ENCODE measurements at regions not wholly inside any gene's neighbourhood (a gene's known extent, or its start where the extent isn't known, plus 50 kb on each side); places are given as distances from the start of the nearest gene placed in this dataset.

DNA sequence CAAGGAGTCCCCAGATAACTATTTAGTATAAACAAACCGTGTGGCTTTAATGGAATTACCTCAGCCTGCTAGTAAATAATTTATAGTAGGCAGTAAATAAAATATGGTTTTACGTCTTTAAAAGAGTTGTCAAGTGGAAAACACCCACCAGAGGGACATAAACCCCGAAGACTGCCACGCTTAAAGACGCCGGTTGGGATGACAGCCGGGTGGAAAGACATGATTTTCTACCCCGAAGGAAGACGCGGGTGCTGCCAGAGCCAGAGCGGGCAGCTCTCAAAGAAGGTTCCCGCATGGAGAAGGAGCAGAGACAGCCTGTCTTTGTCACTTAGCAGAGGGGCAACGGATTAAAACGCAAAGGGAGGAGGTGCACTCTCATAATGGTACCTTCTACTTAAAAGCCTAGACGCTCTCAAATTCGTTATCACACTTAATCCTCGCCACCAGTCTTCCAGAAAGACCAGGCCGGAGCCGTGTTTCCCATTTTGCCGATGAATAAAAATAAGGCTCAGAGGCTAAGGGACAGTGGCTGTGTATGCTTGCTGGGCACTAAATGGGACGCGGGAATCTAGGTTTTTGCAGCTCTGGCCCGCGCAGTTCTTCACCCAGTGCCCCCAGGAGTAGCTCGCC is 140.5 kb upstream of the ZIC3 start:
- no peak overlapping the region for H3K27ac Mint-ChIP-seq
- no peak overlapping the region for H3K4me3 Mint-ChIP-seq
- no peak for DNase-seq (ENCODE audit: low spot score in 2 of 2)
- no peaks in the 10 kb centered on the region for H3K36me3 Mint-ChIP-seq
- H3K4me1 Mint-ChIP-seq, result no peaks in the 10 kb centered on the region
- H3K9me3 Mint-ChIP-seq, result no peaks in the 10 kb centered on the region
- no peak for ATAC-seq (ENCODE audit: low read depth)
- peaks cover 4% of the 10 kb centered on the region for H3K27me3 Mint-ChIP-seq

DNA sequence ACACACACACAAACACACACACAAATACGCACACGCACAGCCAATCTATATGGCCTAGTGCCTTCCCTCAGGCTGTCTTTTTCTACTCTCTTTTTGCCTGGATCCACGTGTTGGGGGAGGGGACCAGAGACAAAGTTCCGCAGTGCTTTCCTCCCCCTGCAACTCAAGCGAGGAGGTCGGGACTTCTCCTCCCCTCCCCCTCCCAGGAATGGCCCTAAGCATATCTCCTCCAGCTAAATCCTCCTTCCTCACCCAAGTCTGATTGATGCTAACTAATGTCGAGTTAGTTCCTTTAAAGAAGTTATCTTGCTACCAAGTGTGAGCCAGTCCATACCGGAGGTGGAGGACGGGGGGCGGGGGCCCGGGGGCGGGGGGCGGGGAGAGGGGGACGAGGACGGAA is 141.2 kb upstream of the ZIC3 start:
- Mint-ChIP-seq H3K27me3 (peaks cover 4% of the 10 kb centered on the region), H3K9me3 (no peaks in the 10 kb centered on the region), H3K4me1 (no peaks in the 10 kb centered on the region), H3K36me3 (no peaks in the 10 kb centered on the region), H3K4me3 (no peak overlapping the region), H3K27ac (no peak overlapping the region)
- no peak for ATAC-seq (ENCODE audit: low read depth)
- no peak for DNase-seq (ENCODE audit: low spot score in 2 of 2)

DNA sequence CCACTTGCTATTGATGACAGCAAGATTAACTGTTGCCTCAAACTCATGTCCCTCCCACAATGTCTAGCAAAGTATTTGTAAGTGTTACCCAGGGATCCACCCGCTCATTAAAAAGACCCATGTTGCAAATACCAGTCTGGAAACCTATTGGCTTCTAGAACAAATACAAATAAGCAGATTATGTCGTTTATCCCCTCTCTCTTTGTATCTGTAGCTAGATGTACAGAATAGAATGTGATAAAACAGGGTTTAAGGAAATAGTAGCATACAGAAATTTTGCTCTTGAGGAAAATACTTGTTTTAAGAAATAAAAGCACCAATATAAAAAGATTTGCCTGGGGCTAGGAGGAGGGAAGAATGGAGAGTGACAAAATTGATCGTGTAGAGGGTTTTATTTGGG is 142.7 kb upstream of the ZIC3 start:
- H3K36me3 Mint-ChIP-seq, result no peaks in the 10 kb centered on the region
- no peaks in the 10 kb centered on the region for H3K9me3 Mint-ChIP-seq
- DNase-seq (ENCODE audit: low spot score in 2 of 2) (no peak), ATAC-seq (ENCODE audit: low read depth) (no peak)
- H3K27ac Mint-ChIP-seq, result no peak overlapping the region
- peaks cover 4% of the 10 kb centered on the region for H3K27me3 Mint-ChIP-seq
- no peak overlapping the region for H3K4me3 Mint-ChIP-seq
- no peaks in the 10 kb centered on the region for H3K4me1 Mint-ChIP-seq

DNA sequence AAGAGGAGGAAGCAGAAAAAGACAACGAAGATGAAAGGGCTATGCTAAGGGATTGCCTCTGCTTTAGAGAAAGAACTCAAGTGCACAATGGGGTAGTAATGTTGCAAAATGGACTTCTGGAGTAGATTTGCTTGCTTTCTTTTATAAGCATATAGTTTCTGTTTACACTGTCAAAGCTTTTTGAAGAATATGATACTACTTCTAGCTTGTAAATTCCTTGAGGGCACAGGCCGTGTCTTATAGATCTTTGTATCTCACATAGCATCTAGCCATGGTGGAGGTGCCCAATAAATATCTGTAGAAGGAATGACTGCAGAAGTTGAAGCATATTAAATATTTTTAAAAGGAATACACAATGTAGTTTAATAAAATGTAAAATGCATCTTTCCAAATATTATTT is 147.8 kb upstream of the ZIC3 start:
- DNase-seq (ENCODE audit: low spot score in 2 of 2), result no peak
- H3K27me3 Mint-ChIP-seq, result peaks cover 1% of the 10 kb centered on the region
- no peak overlapping the region for H3K27ac Mint-ChIP-seq
- no peak for ATAC-seq (ENCODE audit: low read depth)
- no peaks in the 10 kb centered on the region for H3K36me3 Mint-ChIP-seq
- no peak overlapping the region for H3K4me3 Mint-ChIP-seq
- no peaks in the 10 kb centered on the region for H3K4me1 Mint-ChIP-seq
- no peaks in the 10 kb centered on the region for H3K9me3 Mint-ChIP-seq

DNA sequence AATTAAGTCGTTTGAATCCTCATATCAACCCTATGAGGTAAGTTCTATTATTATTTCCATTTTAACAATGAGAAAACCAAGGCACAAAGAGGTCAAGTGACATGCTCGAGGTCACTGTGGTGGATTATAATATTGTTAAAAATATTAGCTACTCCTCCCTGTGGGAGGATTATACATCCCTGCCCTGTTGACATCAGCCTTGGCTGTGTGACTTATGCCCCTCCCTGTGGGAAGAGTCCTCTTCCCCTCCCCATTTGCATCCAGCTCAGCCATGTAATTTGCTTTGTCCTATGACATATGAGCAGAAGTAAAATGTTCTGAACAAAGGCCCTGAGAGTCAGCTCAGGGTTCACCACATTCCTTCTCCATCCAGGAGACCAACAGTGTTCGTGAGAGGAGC is 152.7 kb upstream of the ZIC3 start:
- Mint-ChIP-seq H3K36me3 (no peaks in the 10 kb centered on the region), H3K27me3 (peaks cover 1% of the 10 kb centered on the region), H3K27ac (no peak overlapping the region), H3K9me3 (no peaks in the 10 kb centered on the region), H3K4me1 (no peaks in the 10 kb centered on the region), H3K4me3 (no peak overlapping the region)
- ATAC-seq (ENCODE audit: low read depth), result no peak
- no peak for DNase-seq (ENCODE audit: low spot score in 2 of 2)

DNA sequence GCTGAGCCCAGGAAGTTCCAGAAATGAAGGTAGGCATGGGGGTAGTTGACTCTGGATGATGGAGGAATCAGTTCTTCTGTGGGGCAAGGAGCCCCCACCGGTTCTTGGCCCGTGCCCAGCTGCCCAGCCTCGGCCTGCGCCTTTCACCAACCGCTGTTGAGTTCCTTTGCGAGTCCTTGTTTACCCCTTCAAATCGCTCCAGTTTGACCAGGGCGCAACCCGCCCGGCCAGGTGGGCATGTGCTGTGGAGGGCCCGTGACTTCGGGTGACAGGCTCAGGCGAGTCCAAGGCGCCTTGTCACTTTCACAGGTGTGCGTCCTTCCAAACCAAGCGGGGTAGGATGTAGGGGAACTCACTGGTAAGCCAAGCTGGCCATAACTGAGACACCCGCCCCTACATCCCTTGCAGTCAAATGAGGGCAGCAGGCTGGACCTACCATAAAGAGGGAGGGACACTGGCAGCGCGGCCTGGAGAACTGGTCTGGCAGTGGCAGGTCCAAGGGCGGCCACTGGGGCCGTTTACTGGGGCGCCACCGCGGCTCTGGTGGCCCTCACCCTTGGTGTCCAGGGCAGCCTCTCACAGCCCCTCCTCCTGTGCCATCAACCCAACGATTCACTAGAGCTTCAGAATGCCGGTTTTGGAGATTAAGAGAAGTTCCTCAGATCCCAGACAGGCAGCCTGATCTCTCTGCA is 160.3 kb upstream of the ZIC3 start:
- DNase-seq (ENCODE audit: low spot score in 2 of 2) (no peak), ATAC-seq (ENCODE audit: low read depth) (no peak)
- Mint-ChIP-seq H3K27ac (no peak overlapping the region), H3K27me3 (no peaks in the 10 kb centered on the region), H3K4me1 (no peaks in the 10 kb centered on the region), H3K9me3 (no peaks in the 10 kb centered on the region), H3K4me3 (no peak overlapping the region), H3K36me3 (no peaks in the 10 kb centered on the region)

DNA sequence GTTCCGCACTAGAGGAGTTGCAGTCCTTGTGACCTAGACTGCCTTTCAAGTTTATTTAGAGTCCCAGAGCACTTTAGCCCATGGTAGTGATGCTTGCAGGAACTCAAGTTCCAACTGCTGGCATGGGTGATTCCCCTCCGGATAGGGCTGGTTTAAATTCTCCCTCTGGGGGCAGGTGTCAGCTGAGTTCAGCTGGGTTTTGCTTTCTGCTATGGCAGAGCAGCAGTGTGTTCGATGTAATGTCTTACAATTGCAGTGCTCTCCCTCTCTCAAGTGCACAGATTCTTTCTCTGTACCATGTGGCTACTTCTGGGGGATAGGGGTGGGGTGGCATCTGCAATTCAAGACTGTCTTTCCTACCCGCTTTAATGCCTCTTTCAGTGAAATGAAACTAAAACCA is 164.8 kb upstream of the ZIC3 start:
- H3K9me3 Mint-ChIP-seq, result no peaks in the 10 kb centered on the region
- no peaks in the 10 kb centered on the region for H3K27me3 Mint-ChIP-seq
- H3K36me3 Mint-ChIP-seq, result peaks cover 2% of the 10 kb centered on the region
- H3K27ac Mint-ChIP-seq, result no peak overlapping the region
- H3K4me3 Mint-ChIP-seq, result no peak overlapping the region
- H3K4me1 Mint-ChIP-seq, result no peaks in the 10 kb centered on the region
- no peak for DNase-seq (ENCODE audit: low spot score in 2 of 2)
- no peak for ATAC-seq (ENCODE audit: low read depth)

DNA sequence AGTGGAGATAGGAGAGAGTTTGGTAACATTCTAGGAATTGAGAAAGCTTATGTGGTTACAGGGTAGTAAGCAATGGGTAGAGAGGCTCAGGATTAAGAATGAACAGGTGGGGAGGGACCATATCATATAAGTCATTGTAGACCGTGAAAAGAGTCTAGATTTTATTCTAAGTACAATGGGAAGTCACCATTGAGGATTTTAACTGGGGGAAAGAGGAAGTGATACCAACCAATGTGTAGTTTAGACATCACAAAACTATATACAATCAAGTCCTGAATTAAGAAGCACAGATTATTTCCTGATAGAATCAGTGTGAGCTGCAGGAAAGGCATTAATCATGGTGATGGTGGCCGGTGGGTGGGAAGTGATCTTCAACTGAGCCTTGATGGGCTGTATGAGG is 178.3 kb upstream of the ZIC3 start:
- Mint-ChIP-seq H3K9me3 (peaks cover 1% of the 10 kb centered on the region), H3K4me3 (no peak overlapping the region), H3K4me1 (no peaks in the 10 kb centered on the region), H3K27me3 (no peaks in the 10 kb centered on the region), H3K36me3 (no peaks in the 10 kb centered on the region), H3K27ac (no peak overlapping the region)
- no peak for ATAC-seq (ENCODE audit: low read depth)
- DNase-seq (ENCODE audit: low spot score in 2 of 2), result no peak

DNA sequence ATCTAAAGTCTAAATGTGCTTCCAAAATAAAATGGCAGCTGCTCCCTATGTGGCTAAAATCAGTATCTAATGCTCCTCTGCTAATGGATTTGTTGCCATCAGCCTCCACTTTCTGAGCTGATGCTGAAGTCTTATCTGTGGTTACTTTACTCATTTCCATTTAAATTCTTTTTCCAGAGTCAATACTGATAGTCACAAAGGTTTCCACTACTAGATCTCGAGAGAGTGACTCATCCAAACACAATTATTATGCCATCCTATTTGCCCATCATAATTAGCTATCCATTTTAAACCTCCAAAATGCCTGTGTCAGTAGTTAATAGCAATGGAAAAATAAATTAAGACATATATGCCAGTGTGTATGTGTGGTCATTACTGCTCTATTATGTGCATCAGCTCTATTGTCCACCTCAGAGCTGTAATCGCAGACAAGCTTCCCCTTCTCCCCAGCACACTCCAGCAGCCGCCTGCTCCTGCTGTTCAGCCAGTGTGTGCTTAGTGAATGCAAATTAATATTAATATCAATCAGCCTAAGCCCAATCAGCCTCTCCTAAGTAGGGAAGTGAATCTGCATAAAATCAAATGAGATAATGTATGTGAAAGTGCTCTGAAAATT is 199.8 kb upstream of the ZIC3 start:
- H3K27me3 Mint-ChIP-seq, result peaks cover 2% of the 10 kb centered on the region
- H3K36me3 Mint-ChIP-seq, result no peaks in the 10 kb centered on the region
- ATAC-seq (ENCODE audit: low read depth) (no peak), DNase-seq (ENCODE audit: low spot score in 2 of 2) (no peak)
- H3K4me1 Mint-ChIP-seq, result no peaks in the 10 kb centered on the region
- H3K9me3 Mint-ChIP-seq, result no peaks in the 10 kb centered on the region
- no peak overlapping the region for H3K27ac Mint-ChIP-seq
- H3K4me3 Mint-ChIP-seq, result no peak overlapping the region

DNA sequence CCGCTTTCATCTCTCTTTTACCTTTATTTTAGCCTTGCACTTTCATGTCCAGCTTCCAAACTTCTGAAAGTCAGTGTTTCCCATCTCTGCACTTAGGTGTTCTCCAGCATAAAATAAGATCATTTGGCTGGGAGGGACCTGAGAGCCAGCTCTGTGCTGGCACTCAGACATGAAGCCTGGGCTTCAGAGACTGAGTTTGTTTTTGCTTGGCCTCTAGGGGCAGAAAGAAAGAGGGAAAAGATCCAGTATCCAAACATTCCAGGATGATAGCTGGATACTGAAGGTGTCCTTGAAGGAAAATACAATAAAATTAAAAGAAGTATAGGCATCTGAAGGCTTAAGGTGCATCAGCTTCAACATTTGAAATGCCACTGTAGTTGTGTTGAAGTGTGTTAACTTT is 202.4 kb upstream of the ZIC3 start:
- Mint-ChIP-seq H3K27ac (no peak overlapping the region), H3K27me3 (no peaks in the 10 kb centered on the region), H3K4me1 (no peaks in the 10 kb centered on the region), H3K36me3 (no peaks in the 10 kb centered on the region), H3K4me3 (no peak overlapping the region), H3K9me3 (peaks cover 2% of the 10 kb centered on the region)
- ATAC-seq (ENCODE audit: low read depth) (no peak), DNase-seq (ENCODE audit: low spot score in 2 of 2) (no peak)

DNA sequence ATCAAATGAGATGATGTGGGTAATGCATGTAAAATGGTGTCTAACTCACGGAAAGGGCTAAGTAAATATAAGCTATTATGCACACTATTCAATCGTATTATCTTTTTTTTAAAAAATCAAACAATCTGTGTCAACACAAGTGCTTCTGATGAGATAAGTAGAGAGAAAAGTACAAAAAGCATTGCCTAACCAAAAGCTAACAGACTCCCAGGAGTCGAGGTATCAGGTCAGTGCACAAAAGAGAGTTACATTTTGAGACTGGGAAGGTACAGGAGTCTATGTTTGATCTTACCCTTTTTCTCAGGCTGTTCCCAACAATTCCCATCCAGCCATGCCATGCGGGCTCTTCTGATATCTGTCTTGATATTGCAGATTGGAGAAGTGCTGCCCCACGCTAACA is 203.3 kb upstream of the ZIC3 start:
- H3K27ac Mint-ChIP-seq, result no peak overlapping the region
- DNase-seq (ENCODE audit: low spot score in 2 of 2) (no peak), ATAC-seq (ENCODE audit: low read depth) (no peak)
- no peak overlapping the region for H3K4me3 Mint-ChIP-seq
- H3K27me3 Mint-ChIP-seq, result no peaks in the 10 kb centered on the region
- peaks cover 2% of the 10 kb centered on the region for H3K9me3 Mint-ChIP-seq
- no peaks in the 10 kb centered on the region for H3K4me1 Mint-ChIP-seq
- H3K36me3 Mint-ChIP-seq, result no peaks in the 10 kb centered on the region

DNA sequence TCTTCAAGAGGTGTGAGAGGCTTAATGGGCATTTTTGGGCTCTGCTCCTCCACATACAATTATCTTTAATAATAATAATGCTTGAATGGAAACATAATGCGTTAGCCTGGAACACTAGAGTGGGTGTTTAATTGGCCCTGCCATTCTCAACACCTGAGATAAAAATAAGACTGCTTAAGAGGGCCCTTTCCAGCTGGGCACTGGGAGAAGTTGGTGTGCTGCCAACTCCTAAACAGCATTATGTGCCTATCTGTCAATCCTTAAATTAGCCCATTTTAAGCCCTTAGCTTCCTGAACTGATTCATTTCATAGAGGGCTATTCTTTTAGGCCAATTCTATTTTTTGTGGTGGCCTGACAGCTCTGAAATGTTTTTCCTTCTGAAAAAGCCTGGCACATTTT is 211.1 kb upstream of the ZIC3 start:
- H3K4me3 Mint-ChIP-seq, result no peak overlapping the region
- H3K4me1 Mint-ChIP-seq, result peaks cover 2% of the 10 kb centered on the region
- DNase-seq (ENCODE audit: low spot score in 2 of 2) (no peak), ATAC-seq (ENCODE audit: low read depth) (no peak)
- H3K36me3 Mint-ChIP-seq, result no peaks in the 10 kb centered on the region
- no peaks in the 10 kb centered on the region for H3K27me3 Mint-ChIP-seq
- H3K27ac Mint-ChIP-seq, result no peak overlapping the region
- H3K9me3 Mint-ChIP-seq, result peaks cover 2% of the 10 kb centered on the region

DNA sequence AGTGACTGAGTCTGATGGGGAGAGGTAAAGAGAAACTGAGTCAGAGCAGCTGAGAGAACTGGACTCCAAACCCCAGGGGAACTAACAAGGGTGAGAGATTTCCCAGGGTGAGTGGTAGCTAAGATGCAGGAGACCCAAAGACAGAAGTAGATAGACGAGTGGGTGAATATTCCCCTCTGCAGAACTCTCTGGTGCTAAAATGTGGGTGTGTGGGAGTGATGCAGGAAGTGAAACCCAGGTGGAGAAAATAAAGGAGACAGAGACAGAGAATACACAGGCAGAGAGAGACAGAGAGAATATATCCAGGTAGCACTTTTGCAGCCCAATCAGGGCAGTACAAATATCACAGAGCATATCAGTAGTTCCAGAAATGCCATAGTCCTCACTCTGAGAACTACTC is 212.5 kb upstream of the ZIC3 start:
- Mint-ChIP-seq H3K27ac (no peak overlapping the region), H3K4me3 (no peak overlapping the region), H3K9me3 (no peaks in the 10 kb centered on the region), H3K27me3 (no peaks in the 10 kb centered on the region), H3K4me1 (peaks cover 2% of the 10 kb centered on the region), H3K36me3 (no peaks in the 10 kb centered on the region)
- DNase-seq (ENCODE audit: low spot score in 2 of 2), result no peak
- no peak for ATAC-seq (ENCODE audit: low read depth)

DNA sequence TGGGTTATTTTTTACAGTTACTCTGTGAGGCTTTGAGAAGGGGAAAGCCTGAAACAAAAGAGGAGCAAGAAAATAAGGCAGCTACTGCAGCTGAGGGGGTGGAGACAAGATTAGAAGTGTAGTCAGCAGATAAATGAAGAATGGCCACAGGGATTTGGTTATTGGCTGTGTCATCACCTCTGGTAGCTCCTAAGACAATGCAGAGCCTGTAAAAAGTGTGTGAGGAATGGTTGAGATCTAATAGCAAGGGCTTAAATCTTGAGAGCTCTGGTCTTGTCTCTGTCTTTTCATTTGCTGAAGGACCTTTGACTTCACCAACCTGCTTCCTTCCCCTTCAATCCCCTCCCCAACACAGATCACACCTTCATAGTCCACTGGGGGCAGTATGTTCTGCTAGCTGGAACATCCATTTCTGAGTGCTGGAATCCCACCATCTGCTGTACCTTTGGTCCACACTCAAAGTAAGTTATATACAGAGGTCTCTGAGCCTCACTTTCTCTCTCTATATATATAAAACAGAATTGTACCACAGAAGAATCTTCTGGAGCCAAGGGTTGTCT is 213.7 kb upstream of the ZIC3 start:
- Mint-ChIP-seq H3K27me3 (no peaks in the 10 kb centered on the region), H3K4me3 (no peak overlapping the region), H3K36me3 (no peaks in the 10 kb centered on the region), H3K9me3 (no peaks in the 10 kb centered on the region), H3K4me1 (peaks cover 2% of the 10 kb centered on the region), H3K27ac (no peak overlapping the region)
- no peak for ATAC-seq (ENCODE audit: low read depth)
- DNase-seq (ENCODE audit: low spot score in 2 of 2), result no peak

DNA sequence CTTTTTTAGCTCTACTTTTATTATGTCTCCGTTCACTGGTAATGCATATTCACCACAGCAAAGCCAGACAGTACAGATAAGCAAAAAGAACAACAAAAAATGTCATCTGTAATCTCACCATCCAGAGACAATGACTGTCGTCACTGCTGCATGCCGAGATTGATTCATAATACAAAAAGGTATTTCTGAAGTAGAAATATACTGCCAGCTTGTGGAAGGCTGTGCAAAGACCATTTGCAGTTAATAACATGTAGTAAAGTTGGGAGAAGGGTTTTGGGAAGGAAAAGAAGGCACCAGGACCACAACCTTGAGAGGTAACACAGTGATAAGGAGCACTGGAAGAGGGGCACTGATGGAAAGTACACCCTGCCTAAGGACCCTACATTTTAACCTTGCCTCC is 223.0 kb upstream of the ZIC3 start:
- Mint-ChIP-seq H3K27ac (no peak overlapping the region), H3K36me3 (no peaks in the 10 kb centered on the region), H3K27me3 (peaks cover 2% of the 10 kb centered on the region), H3K4me3 (no peak overlapping the region), H3K9me3 (peaks cover 4% of the 10 kb centered on the region), H3K4me1 (no peaks in the 10 kb centered on the region)
- ATAC-seq (ENCODE audit: low read depth) (no peak), DNase-seq (ENCODE audit: low spot score in 2 of 2) (no peak)
